ENCODE measurements at regions not wholly inside any gene's neighbourhood (a gene's known extent, or its start where the extent isn't known, plus 50 kb on each side); places are given as distances from the start of the nearest gene placed in this dataset.
A peak's percentile ranks its signal among the peaks of the same experiment; 100 is the strongest.

GRCh38 chr13:90664200-90664599 is 683.3 kb upstream of the MIR17HG start:
- peak; percentile 2 for DNase-seq

DNA sequence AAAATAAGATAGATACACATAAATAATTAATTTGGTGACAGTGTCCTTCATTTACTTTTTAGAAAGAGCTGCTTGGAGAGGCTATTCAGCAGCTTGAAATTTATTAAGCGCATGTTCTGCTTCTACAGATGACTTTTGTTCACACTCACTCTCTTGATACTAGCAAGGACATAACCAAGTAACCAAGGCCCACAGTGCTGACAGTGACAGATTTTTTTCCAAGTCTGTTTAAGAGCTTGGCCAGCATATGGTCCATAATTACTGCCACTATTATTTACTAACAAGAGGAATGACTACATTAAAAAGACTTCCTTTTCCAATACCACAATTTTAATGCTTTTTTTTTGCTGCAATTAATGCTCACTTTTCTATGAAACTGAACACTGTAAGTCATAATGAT is 673.7 kb upstream of the MIR17HG start:
- no peak for DNase-seq

- no peak for DNase-seq
Measured at GRCh38 chr13:90675129-90675528, 672.4 kb upstream of the MIR17HG start.

GRCh38 chr13:90680826-90681225 is 666.7 kb upstream of the MIR17HG start:
- no peak for DNase-seq

DNA sequence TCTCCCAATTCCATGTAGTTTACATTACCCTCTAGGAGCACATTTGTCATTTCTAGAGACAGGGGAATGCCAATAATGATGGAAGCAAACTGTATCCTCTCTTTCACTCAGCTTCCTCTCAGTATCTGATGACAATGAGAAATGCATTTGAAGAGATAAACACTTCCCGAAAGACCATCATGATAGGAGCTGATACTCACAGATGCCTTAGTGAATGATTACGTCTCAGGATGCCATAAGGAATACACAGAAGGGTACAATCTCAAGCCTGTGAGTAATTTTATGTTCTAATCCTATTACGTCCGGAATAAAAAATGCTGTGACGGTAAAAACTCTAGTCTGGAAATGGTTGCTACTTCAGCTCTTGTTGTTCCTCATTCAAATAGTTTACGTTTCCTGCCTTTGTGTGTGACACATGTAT is 663.8 kb upstream of the MIR17HG start:
- no peak for DNase-seq

GRCh38 chr13:90686442-90686841 is 661.0 kb upstream of the MIR17HG start:
- DNase-seq, result no peak

- no peak for DNase-seq
Measured at GRCh38 chr13:90689111-90689510, 658.4 kb upstream of the MIR17HG start.

- DNase-seq, result no peak
Measured at GRCh38 chr13:90690458-90691080, 656.9 kb upstream of the MIR17HG start.

DNA sequence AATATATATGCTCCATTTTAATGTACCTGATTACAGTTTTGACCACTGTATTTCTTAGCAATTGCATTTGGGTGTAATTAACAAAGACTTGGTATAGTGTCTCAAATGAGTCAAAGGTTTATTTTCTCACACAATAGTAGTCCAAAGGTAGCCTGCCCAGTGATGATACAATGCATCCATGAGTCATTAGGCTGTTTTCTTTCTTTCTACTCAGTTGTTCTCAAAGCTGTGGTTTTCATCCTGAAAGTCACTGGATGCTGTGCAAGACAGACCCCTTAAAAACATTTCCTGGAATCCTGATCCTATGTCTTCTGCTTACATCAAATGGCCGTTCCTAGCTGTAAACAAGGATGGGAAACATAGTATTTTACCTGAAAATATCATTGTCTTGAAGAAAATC is 651.2 kb upstream of the MIR17HG start:
- DNase-seq, result no peak

- DNase-seq, result no peak
Measured at GRCh38 chr13:90696656-90697055, 650.8 kb upstream of the MIR17HG start.

DNA sequence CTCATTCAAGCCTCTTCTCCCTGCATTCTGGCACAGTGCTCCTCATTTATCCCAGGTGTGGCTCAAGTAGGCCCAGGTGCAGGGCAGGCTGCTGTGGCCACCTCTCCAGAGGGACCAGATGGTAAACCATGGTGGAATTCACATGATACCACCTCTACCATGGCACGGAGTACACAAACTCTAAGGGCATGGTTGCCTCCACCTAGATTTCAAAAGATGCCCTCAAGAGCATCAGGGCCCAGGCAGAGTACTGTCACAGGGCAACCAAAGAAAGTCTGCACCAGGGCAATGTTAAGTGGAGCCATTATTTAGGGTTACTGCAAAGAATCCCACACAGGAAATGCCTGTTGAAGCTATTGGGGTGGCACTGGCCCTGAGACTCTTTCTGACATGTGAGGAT is 647.1 kb upstream of the MIR17HG start:
- DNase-seq, result no peak

DNA sequence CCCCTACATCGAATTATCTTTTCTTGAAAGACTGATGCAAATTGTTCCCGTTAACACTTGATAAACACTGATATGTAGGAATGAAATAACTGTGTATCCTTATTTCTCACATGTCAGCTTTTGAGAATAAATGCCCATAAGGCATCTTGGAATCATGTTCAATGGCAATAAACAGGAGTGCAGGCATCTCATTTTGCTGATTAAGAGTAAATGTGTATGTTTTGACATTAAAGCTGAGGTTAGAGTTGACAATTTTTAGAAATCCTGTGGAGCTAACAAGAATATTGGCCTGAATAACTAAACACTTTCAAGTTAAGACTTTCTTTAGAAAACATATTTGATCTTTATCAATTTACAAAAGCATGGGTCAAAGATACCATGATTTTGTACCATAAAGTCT is 646.2 kb upstream of the MIR17HG start:
- DNase-seq, result no peak

GRCh38 chr13:90702050-90702449 is 645.4 kb upstream of the MIR17HG start:
- DNase-seq, result no peak

GRCh38 chr13:90706631-90707030 is 640.9 kb upstream of the MIR17HG start:
- no peak for DNase-seq

- DNase-seq, result no peak
Measured at GRCh38 chr13:90708128-90708527, 639.4 kb upstream of the MIR17HG start.

DNA sequence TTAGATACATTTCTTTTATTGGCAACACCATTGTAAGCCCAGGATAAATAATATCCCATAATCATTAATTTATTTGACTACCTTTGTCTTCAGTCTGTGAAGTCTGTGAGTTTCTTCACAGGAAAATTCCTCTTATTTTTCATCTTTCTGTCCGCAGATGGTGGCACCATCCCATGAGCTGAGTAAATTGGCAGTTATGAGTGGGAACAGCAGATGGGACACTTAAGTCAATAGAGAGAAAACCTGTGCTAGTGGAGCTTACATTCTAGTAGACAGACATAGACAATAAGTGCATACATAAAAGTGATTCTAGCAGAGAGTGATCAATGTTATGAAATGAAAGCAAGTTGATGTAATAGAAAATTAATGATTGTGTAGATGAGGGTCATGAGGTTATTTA is 638.2 kb upstream of the MIR17HG start:
- DNase-seq, result no peak

GRCh38 chr13:90710164-90710759 is 637.2 kb upstream of the MIR17HG start:
- no peak for DNase-seq

DNA sequence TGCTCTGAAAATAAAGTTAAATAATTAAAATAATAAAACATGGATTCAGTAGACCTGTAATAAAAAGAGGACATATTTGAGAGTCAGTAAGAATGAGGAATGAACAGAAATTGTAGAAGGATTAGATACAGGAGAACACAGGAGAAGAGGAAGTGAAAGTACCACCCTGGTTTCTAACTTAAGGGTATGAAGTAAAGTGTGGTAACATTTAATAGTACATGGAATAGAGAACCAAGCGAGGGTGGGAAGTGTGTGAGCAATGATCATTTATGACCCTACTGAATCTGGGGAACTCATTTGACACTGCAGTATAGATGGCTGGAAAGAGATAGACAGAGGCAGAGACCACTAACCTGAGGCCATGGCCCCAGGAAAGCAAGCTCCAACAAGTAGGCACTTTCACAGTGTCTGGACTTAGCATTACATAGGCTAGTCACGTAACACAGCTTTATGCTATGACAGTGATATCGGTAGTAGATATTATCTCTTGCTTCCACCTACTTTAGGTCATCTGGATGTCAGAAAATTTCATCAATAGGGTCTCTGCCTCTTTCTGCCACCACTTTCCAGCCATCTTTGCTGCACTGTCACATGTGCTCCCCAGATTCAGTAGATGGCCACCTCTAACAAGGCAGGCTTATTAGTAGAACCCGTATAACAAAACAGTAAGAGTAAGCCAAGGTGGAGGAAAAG is 633.9 kb upstream of the MIR17HG start:
- no peak for DNase-seq

DNA sequence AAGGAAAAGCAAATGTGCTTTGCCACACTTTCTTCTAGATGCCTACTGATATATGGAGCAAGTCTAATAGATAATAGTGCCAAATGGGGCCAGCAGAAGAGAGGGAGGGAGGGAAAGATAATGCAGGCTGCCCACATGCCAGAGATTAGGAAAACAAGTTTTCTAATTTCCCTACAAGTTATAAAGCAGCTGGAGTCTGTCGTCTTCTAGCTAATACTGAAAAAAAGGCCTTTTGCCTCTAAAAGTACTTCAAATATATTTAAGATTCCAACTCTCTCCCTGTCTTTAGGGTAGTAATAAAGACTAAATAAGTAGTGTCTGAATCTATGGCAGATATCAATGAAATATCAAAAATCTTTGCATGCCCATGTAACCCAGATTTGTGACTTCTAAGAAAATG is 632.0 kb upstream of the MIR17HG start:
- no peak for DNase-seq

DNA sequence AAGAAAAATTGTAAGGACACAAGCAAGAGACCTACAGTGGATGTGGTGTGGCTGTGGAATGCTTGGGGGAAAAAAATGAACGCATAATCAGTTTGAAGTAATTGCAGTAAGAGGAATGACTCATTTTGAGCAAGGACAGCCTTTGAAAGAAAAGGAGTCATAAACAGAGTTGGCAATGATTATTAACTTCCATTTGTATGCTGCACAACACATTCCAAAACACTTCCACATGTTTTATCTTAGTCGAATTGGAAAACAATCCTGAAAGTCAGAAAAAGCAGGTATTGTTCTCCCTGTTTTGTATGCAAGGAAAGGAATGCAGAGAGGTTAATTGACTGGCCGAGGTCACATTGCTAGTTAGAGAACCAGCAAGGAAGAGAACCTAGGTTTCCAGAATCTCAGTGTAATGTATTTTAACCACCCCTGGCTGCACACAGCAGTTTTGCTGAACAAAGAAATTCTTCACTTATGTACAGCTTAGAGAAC is 630.0 kb upstream of the MIR17HG start:
- no peak for DNase-seq

DNA sequence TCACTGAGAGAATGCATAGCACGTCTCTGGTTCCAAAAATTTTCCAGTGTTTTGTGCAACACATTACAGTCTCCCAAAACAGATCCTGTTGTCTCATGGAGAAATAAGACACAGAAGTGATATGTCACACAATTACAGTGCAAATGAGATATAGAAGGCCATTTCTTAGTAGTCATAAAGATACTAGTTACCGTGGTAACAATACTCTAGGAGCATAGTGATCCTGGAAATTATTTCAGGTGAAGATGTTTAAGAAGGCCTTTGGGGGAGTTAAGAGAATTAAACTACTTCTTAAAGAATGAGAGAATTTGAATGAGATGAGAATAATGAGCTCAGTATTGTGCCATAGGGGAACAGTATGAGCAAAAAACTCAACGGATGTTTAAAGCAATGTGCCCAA is 628.0 kb upstream of the MIR17HG start:
- no peak for DNase-seq

DNA sequence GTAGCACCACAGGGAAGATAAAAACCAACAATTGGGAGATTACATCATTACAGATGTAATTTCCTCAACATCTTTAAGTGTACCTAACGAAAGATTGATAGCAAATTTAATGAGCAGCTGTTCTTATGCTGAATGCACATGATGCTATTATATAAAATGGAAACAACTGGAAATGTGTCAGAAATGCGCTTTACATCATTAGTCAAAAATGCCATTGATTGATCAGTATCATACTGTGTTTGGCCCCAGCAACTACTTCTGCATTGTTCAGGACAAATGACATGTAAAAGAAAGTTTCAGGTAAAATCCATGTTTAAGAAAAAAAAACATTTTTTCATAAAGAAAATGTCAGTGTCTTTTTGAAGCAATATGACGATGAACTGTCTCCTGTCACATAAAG is 625.5 kb upstream of the MIR17HG start:
- DNase-seq, result no peak

GRCh38 chr13:90723381-90723780 is 624.1 kb upstream of the MIR17HG start:
- no peak for DNase-seq

- DNase-seq, result no peak
Measured at GRCh38 chr13:90726375-90726774, 621.1 kb upstream of the MIR17HG start.

All from NCI-H146 (cell line).